Aorta (tissue), 5 donors: ENCODE measurements at regions not wholly inside any gene's neighbourhood (a gene's known extent, or its start where the extent isn't known, plus 50 kb on each side); places are given as distances from the start of the nearest gene placed in this dataset.

Experiments
- ATAC-seq: fragments of 200-7000 bp; cut with Tn5 transposase; one replicate; pipeline ENCODE4 v1.9.1; 2022; ENCODE audit warnings: moderate library complexity; ENCODE audit not compliant: low FRiP score
- DNase-seq, 2 donors: peaks; one replicate each; pipeline ENCODE4 v3.0.0-alpha.2; 2020
- H3K27ac ChIP-seq, 2 donors: one replicate each; pipeline ENCODE4 v1.5.1; 2013; ENCODE audit warnings: low read length in 2 of 2, mild to moderate bottlenecking in 2 of 2, moderate library complexity in 2 of 2, control low read depth in 1 of 2, inconsistent platforms in 1 of 2, low read depth in 1 of 2
- H3K27me3 ChIP-seq, 2 donors: one replicate each; pipeline ENCODE4 v1.6.1; 2013; ENCODE audit warnings: control low read depth in 1 of 2, low read length in 1 of 2, mild to moderate bottlenecking in 1 of 2, moderate library complexity in 1 of 2; ENCODE audit not compliant: insufficient read depth in 2 of 2, control insufficient read depth in 1 of 2
- H3K36me3 ChIP-seq, 2 donors: one replicate each; pipeline ENCODE4 v1.6.1; 2013; ENCODE audit warnings: control low read depth in 1 of 2, low read length in 1 of 2, mild to moderate bottlenecking in 1 of 2; ENCODE audit not compliant: insufficient read depth in 2 of 2, control insufficient read depth in 1 of 2
- H3K4me1 ChIP-seq, 2 donors: one replicate each; pipeline ENCODE4 v1.6.1; 2013; ENCODE audit warnings: low read length in 2 of 2, control low read depth in 1 of 2, mild to moderate bottlenecking in 1 of 2, moderate library complexity in 1 of 2; ENCODE audit not compliant: insufficient read depth in 2 of 2, control insufficient read depth in 1 of 2
- H3K4me3 ChIP-seq, 2 donors: one replicate each; pipeline ENCODE4 v1.5.1; 2013; ENCODE audit warnings: low read length in 2 of 2, control low read depth in 1 of 2, mild to moderate bottlenecking in 1 of 2
- H3K9me3 ChIP-seq: one replicate; pipeline ENCODE4 v1.6.1; 2013; ENCODE audit warnings: mild to moderate bottlenecking, low read length; ENCODE audit not compliant: control insufficient read depth
- WGBS, 2 donors: extraction: QIAGEN DNeasy Blood & Tissue Kit; methylation state at CpG; one replicate each; pipeline ENCODE4 v1.1.7; 2013; 5-methylcytosine and 5-hydroxymethylcytosine counted together
- intact Hi-C, 2 donors: fragments of 100-400 bp; cut with DNase I; formaldehyde crosslinking; loops; one replicate each; pipeline versions ENCODE4 v1.14.2 to v1.15.0; 2022
- donor health status: healthy with polysubstance abuse.
- donor health status: Bipolar disorder and iron deficiency.
- donor health status: DM: no; HTN: no; CAD: no.
- donor health status: DM: no; HTN: no; CAD: no.
- donor health status: DM: yes; HTN: yes; CAD: no.

GRCh38 chr5:115431116-115431515 is 113.5 kb downstream of the FEM1C start:
- no peak for DNase-seq
- Histone ChIP-seq H3K4me1 (peaks cover 0 to 1% of the 10 kb centered on the region in 2 donors), H3K36me3 (no peaks in the 10 kb centered on the region), H3K27ac (no peak overlapping the region), H3K4me3 (no peak overlapping the region), H3K9me3 (no peaks in the 10 kb centered on the region), H3K27me3 (no peaks in the 10 kb centered on the region)
- ATAC-seq = no peak
- WGBS, 2 donors = 76 to 79% methylated on average over 1 of the region's 1 CpG
- intact Hi-C loops = no loop called here

- peaks cover 0 to 1% of the 10 kb centered on the region in 2 donors for H3K4me1 ChIP-seq
- no peak overlapping the region for H3K27ac ChIP-seq
- DNase-seq (no peak), ATAC-seq (no peak)
- no peak overlapping the region for H3K4me3 ChIP-seq
- no peaks in the 10 kb centered on the region for H3K27me3 ChIP-seq
- no peaks in the 10 kb centered on the region for H3K36me3 ChIP-seq
- H3K9me3 ChIP-seq = no peaks in the 10 kb centered on the region
- WGBS, 2 donors = 83 to 84% methylated on average over 2 of the region's 2 CpGs
- intact Hi-C loops = no loop called here
Observed at GRCh38 chr5:115430374-115430773, 114.2 kb downstream of the FEM1C start.

GRCh38 chr5:115429345-115429940 is 115.1 kb downstream of the FEM1C start:
- intact Hi-C loops = no loop called here
- H3K4me1 ChIP-seq = peaks cover 0 to 1% of the 10 kb centered on the region in 2 donors
- DNase-seq = no peak

GRCh38 chr5:115428676-115429075 is 115.9 kb downstream of the FEM1C start:
- no peaks in the 10 kb centered on the region for H3K27me3 ChIP-seq
- H3K4me1 ChIP-seq = peaks cover 0 to 1% of the 10 kb centered on the region in 2 donors
- H3K36me3 ChIP-seq = no peaks in the 10 kb centered on the region
- intact Hi-C loops = no loop called here
- 82 to 86% methylated on average over 2 of the region's 2 CpGs for WGBS, 2 donors
- H3K4me3 ChIP-seq = no peak overlapping the region
- peak overlapping the region in 1 of 2 donors; percentile 8 for H3K27ac ChIP-seq
- ATAC-seq (no peak), DNase-seq (no peak)
- H3K9me3 ChIP-seq = peaks cover 1% of the 10 kb centered on the region

More at GRCh38 chr5:115429345-115429940, 115.1 kb downstream of the FEM1C start:
- Histone ChIP-seq H3K36me3 (no peaks in the 10 kb centered on the region), H3K27me3 (no peaks in the 10 kb centered on the region), H3K4me3 (no peak overlapping the region), H3K27ac (no peak overlapping the region), H3K9me3 (peaks cover 1% of the 10 kb centered on the region)
- no peak for ATAC-seq

- Histone ChIP-seq H3K36me3 (no peaks in the 10 kb centered on the region), H3K9me3 (peaks cover 1% of the 10 kb centered on the region), H3K4me1 (peaks cover 0 to 1% of the 10 kb centered on the region in 2 donors), H3K27me3 (no peaks in the 10 kb centered on the region), H3K27ac (no peak overlapping the region), H3K4me3 (no peak overlapping the region)
- intact Hi-C loops = no loop called here
- no peak for ATAC-seq
- no peak for DNase-seq
- WGBS, 2 donors = 72 to 77% methylated on average over 2 of the region's 2 CpGs
Observed at GRCh38 chr5:115428248-115428647, 116.3 kb downstream of the FEM1C start.

- H3K27me3 ChIP-seq = no peaks in the 10 kb centered on the region
- ATAC-seq (no peak), DNase-seq (no peak)
- no peak overlapping the region for H3K27ac ChIP-seq
- H3K4me1 ChIP-seq = no peaks in the 10 kb centered on the region
- peaks cover 1% of the 10 kb centered on the region for H3K9me3 ChIP-seq
- intact Hi-C loops = no loop called here
- H3K36me3 ChIP-seq = no peaks in the 10 kb centered on the region
- no peak overlapping the region for H3K4me3 ChIP-seq
- 92 to 95% methylated on average over 3 of the region's 3 CpGs for WGBS, 2 donors
Observed at GRCh38 chr5:115424446-115424845, 120.1 kb downstream of the FEM1C start.

- intact Hi-C loops = no loop called here
- Histone ChIP-seq H3K9me3 (peaks cover 1% of the 10 kb centered on the region), H3K4me3 (no peak overlapping the region), H3K36me3 (no peaks in the 10 kb centered on the region), H3K4me1 (no peaks in the 10 kb centered on the region), H3K27ac (no peak overlapping the region), H3K27me3 (no peaks in the 10 kb centered on the region)
- WGBS, 2 donors = 74 to 85% methylated on average over 5 of the region's 5 CpGs
- DNase-seq (no peak), ATAC-seq (no peak)
Observed at GRCh38 chr5:115424030-115424429, 120.5 kb downstream of the FEM1C start.

- peak; percentile 77 for ATAC-seq
- peak in 1 of 2 donors; percentile 49 for DNase-seq
- H3K27me3 ChIP-seq = no peaks in the 10 kb centered on the region
- H3K4me3 ChIP-seq = no peak overlapping the region
- WGBS, 2 donors = 43 to 46% methylated on average over 5 of the region's 5 CpGs
- H3K9me3 ChIP-seq = peaks cover 1% of the 10 kb centered on the region
- H3K36me3 ChIP-seq = no peaks in the 10 kb centered on the region
- intact Hi-C loops = no loop called here
- no peak overlapping the region for H3K27ac ChIP-seq
- no peaks in the 10 kb centered on the region for H3K4me1 ChIP-seq
Observed at GRCh38 chr5:115423541-115423940, 121.0 kb downstream of the FEM1C start.

- H3K27me3 ChIP-seq = no peaks in the 10 kb centered on the region
- H3K27ac ChIP-seq = no peak overlapping the region
- H3K4me1 ChIP-seq = no peaks in the 10 kb centered on the region
- WGBS, 2 donors = 83 to 91% methylated on average over 1 of the region's 1 CpG
- DNase-seq (no peak), ATAC-seq (no peak)
- intact Hi-C loops = no loop called here
- H3K4me3 ChIP-seq = no peak overlapping the region
- peaks cover 1% of the 10 kb centered on the region for H3K9me3 ChIP-seq
- no peaks in the 10 kb centered on the region for H3K36me3 ChIP-seq
Observed at GRCh38 chr5:115423051-115423450, 121.5 kb downstream of the FEM1C start.
